GM12878 (cell line): ENCODE measurements at regions not wholly inside any gene's neighbourhood (a gene's known extent, or its start where the extent isn't known, plus 50 kb on each side); places are given as distances from the start of the nearest gene placed in this dataset.

ENCODE experiments used
- ATAC-seq: fragments of 200-7000 bp; cut with Tn5 transposase; 3 replicates; pipeline ENCODE4 v1.9.1; 2020; ENCODE audit warnings: mild to moderate bottlenecking, moderate library complexity
- BruUV-seq: library from RNA; stranded (reverse); fragments of 400-500 nt; replicated peaks from 2 replicates; lab custom pipeline; 2021; lab: Mats Ljungman, UMichigan
- CTCF ChIA-PET: fragments of 300-600 bp; sonication (Branson Sonifier 250); formaldehyde crosslinking; extraction: SDS; loops from one replicate; lab custom pipeline; 2021; ENCODE audit warnings: inconsistent platforms; lab: Yijun Ruan, JAX
- POLR2A ChIA-PET: fragments of 350-600 bp; formaldehyde crosslinking; extraction: SDS; loops from one replicate; lab custom pipeline; 2021; ENCODE audit warnings: inconsistent platforms; lab: Charles Lee
- RAD21 ChIA-PET: fragments of 300-600 bp; sonication (Branson Sonifier 250); formaldehyde crosslinking; loops from one replicate; lab custom pipeline; 2023; ENCODE audit warnings: antibody characterized with exemption; ENCODE audit not compliant: unreplicated experiment; lab: Charles Lee
- SMC1A ChIA-PET: fragments of 300-600 bp; sonication (Branson Sonifier 250); formaldehyde crosslinking; loops from one replicate; lab custom pipeline; 2023; ENCODE audit not compliant: unreplicated experiment, uncharacterized antibody; lab: Charles Lee
- DNase-seq: peaks from one replicate; pipeline ENCODE4 v3.0.0-alpha.2; 2011; ENCODE audit warnings: low read depth, low spot score
- FAIRE-seq: peaks from 3 replicates; lab custom pipeline; 2011; peaks lifted over from hg19 to GRCh38; lab: Jason Lieb, UNC
- H2AFZ ChIP-seq: 2 replicates; pipeline ENCODE4 v1.6.0; 2011; ENCODE audit warnings: low read depth, low read length, control low read depth; ENCODE audit not compliant: control insufficient read depth
- H3K27ac ChIP-seq: 2 replicates; pipeline ENCODE4 v1.5.1; 2011; ENCODE audit warnings: control low read depth; ENCODE audit not compliant: control insufficient read depth, insufficient read depth
- H3K27me3 ChIP-seq, 2 experiments: replicated peaks in 1 of 2; 2 replicates each; pipeline versions ENCODE4 v1.6.0 to v1.6.1; 2011; ENCODE audit warnings: low read length in 1 of 2; ENCODE audit not compliant: control insufficient read depth in 2 of 2, insufficient read depth in 2 of 2
- H3K36me3 ChIP-seq, 2 experiments: 2 replicates each; pipeline ENCODE4 v1.5.1; 2011; ENCODE audit warnings: low read length in 1 of 2; ENCODE audit not compliant: control insufficient read depth in 2 of 2, insufficient read depth in 2 of 2
- H3K4me1 ChIP-seq: 2 replicates; pipeline ENCODE4 v1.6.1; 2011; ENCODE audit warnings: mild to moderate bottlenecking, low read length, moderate library complexity, mixed read lengths; ENCODE audit not compliant: control insufficient read depth, insufficient read depth
- H3K4me2 ChIP-seq: 2 replicates; pipeline ENCODE4 v1.6.0; 2011; ENCODE audit warnings: control low read depth; ENCODE audit not compliant: control insufficient read depth, insufficient read depth
- H3K4me3 ChIP-seq: fragments of 200-600 bp; sonication (generic); 2 replicates; pipeline ENCODE4 v1.5.1; 2016
- H3K79me2 ChIP-seq: 2 replicates; pipeline ENCODE4 v1.6.0; 2011; ENCODE audit warnings: low read length; ENCODE audit not compliant: control insufficient read depth, insufficient read depth
- H3K9ac ChIP-seq: 2 replicates; pipeline ENCODE4 v1.8.0; 2011; ENCODE audit warnings: low read length, control low read depth, mixed read lengths; ENCODE audit not compliant: control insufficient read depth, insufficient read depth
- H3K9me3 ChIP-seq: replicated peaks from 3 replicates; pipeline ENCODE4 v1.5.1; 2011; ENCODE audit warnings: mild to moderate bottlenecking, low read length; ENCODE audit not compliant: control insufficient read depth, insufficient read depth
- H4K20me1 ChIP-seq: 2 replicates; pipeline ENCODE4 v1.6.0; 2011; ENCODE audit not compliant: control insufficient read depth, insufficient read depth
- BCL3 ChIP-seq: IDR thresholded peaks from 2 replicates; pipeline ENCODE4 v1.6.1; 2011; ENCODE audit warnings: borderline replicate concordance, low read depth, mild to moderate bottlenecking, moderate library complexity, low read length; ENCODE audit not compliant: insufficient read depth, poor library complexity, severe bottlenecking
- CUX1 ChIP-seq: IDR thresholded peaks from 2 replicates; pipeline ENCODE4 v1.6.1; 2012; ENCODE audit warnings: improper control_type of control experiment, low read depth, low read length; ENCODE audit not compliant: insufficient replicate concordance
- HDAC2 ChIP-seq: fragments of 200-600 bp; sonication (generic); IDR thresholded peaks from 2 replicates; pipeline ENCODE4 v1.6.1; 2017
- NBN ChIP-seq: fragments of 450-650 bp; IDR thresholded peaks from 2 replicates; pipeline ENCODE4 v1.6.1; 2016
- NFYB ChIP-seq: IDR thresholded peaks from 2 replicates; pipeline ENCODE4 v1.6.1; 2011; ENCODE audit warnings: low read depth, mild to moderate bottlenecking, low read length, improper control_type of control experiment, moderate library complexity; ENCODE audit not compliant: insufficient read depth
- NR2F1 ChIP-seq: fragments of 450-650 bp; conservative IDR thresholded peaks from 2 replicates; pipeline ENCODE4 v1.6.1; 2017; ENCODE audit warnings: mild to moderate bottlenecking
- RAD51 ChIP-seq: fragments of 450-650 bp; IDR thresholded peaks from 2 replicates; pipeline ENCODE4 v1.6.1; 2016; ENCODE audit warnings: moderate library complexity, mild to moderate bottlenecking, inconsistent platforms
- REST ChIP-seq: IDR thresholded peaks from 2 replicates; pipeline ENCODE4 v1.6.1; 2012; ENCODE audit warnings: mild to moderate bottlenecking, low read depth, low read length
- TBL1XR1 ChIP-seq: IDR thresholded peaks from 2 replicates; pipeline ENCODE4 v1.6.1; 2012; ENCODE audit warnings: low read depth, low read length, improper control_type of control experiment
- TCF3 ChIP-seq: IDR thresholded peaks from 2 replicates; pipeline ENCODE4 v1.6.1; 2012; ENCODE audit warnings: low read depth, mild to moderate bottlenecking, low read length, borderline replicate concordance; ENCODE audit not compliant: insufficient read depth
- ZNF274 ChIP-seq: IDR thresholded peaks from one replicate; pipeline ENCODE4 v1.8.0; 2011; ENCODE audit not compliant: insufficient read length, insufficient read depth
- WGBS: methylation state at CpG from one replicate; pipeline ENCODE4 v1.1.6; 2016; ENCODE audit warnings: low lambda C conversion rate; ENCODE audit not compliant: insufficient replicate concordance, insufficient coverage; ENCODE audit errors: missing lambda C conversion rate; 5-methylcytosine and 5-hydroxymethylcytosine counted together
- in situ Hi-C: fragments of 300-500 bp; cut with MboI; formaldehyde crosslinking; loops from 9 replicates; pipeline ENCODE4 v1.14.3; 2018; ENCODE audit warnings: mixed read lengths
- intact Hi-C: fragments of 100-400 bp; cut with micrococcal nuclease; formaldehyde crosslinking; loops from one replicate; pipeline ENCODE4 v1.14.2; 2022; ENCODE audit not compliant: unreplicated experiment

GRCh38 chr1:37120279-37120678 lies 86.0 kb upstream of the GRIK3 start:
- ATAC-seq: no peak
- no peaks in the 10 kb centered on the region for H3K4me1 ChIP-seq
- no peaks in the 10 kb centered on the region for H3K9me3 ChIP-seq
- no peaks in the 10 kb centered on the region for H4K20me1 ChIP-seq
- ChIA-PET RAD21 (no interaction called here), SMC1A (no interaction called here), CTCF (no interaction called here), POLR2A (no interaction called here)
- BruUV-seq: no TSS peak
- H3K4me2 ChIP-seq: no peak overlapping the region
- no peak overlapping the region for H3K27ac ChIP-seq
- intact Hi-C loops (no loop called here), in situ Hi-C loops (no loop called here)
- no peak overlapping the region for H2AFZ ChIP-seq
- H3K79me2 ChIP-seq: no peaks in the 10 kb centered on the region
- no peak for FAIRE-seq
- H3K36me3 ChIP-seq: no peaks in the 10 kb centered on the region
- DNase-seq: no peak
- H3K4me3 ChIP-seq: no peak overlapping the region
- TF ChIP-seq BCL3 (no peak), ZNF274 (no peak), TBL1XR1 (no peak), RAD51 (no peak), REST (no peak), NR2F1 (no peak), NFYB (no peak), CUX1 (no peak), TCF3 (no peak), HDAC2 (no peak), NBN (no peak)
- H3K9ac ChIP-seq: no peak overlapping the region
- 18% methylated on average over 6 of the region's 6 CpGs for WGBS
- no peaks in the 10 kb centered on the region; a peak in 1 of 4 replicates for H3K27me3 ChIP-seq
